ENCODE measurements at regions not wholly inside any gene's neighbourhood (a gene's known extent, or its start where the extent isn't known, plus 50 kb on each side); places are given as distances from the start of the nearest gene placed in this dataset.
"Not testable (repeated sequence)": the region's sequence is repeated elsewhere in the genome, so short reads cannot be mapped to it uniquely, and the experiment has no call there.

GRCh38 chr1:115536279-115536816 lies 105.4 kb upstream of the VANGL1 start:
- no peak for DNase-seq (ENCODE audit: low read depth in 3 of 3, low spot score in 2 of 3)

DNA sequence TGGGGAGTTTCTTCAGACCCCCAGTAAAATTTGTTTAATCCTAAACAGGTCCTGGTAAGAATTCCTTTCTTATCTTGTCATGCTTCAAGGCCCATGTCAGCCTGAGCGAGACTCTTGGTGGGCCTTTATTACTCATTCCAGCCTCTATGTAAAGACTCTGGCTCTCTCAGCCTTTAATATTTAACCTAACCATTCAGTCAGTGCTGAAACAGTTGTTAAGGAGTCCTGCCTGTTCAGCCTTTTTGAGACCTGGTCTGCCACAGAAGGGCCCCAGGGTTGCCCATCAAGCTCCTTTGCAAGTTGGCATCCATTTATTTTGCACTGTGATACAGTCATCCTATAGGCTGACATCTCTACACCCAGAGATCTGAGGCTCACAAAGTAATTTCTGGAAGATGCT lies 107.7 kb upstream of the VANGL1 start:
- no peak for DNase-seq (ENCODE audit: low read depth in 3 of 3, low spot score in 2 of 3)

GRCh38 chr1:115531631-115532264 lies 110.0 kb upstream of the VANGL1 start:
- DNase-seq (ENCODE audit: low read depth in 3 of 3, low spot score in 2 of 3) = peak in 1 of 3 donors; percentile 47

DNA sequence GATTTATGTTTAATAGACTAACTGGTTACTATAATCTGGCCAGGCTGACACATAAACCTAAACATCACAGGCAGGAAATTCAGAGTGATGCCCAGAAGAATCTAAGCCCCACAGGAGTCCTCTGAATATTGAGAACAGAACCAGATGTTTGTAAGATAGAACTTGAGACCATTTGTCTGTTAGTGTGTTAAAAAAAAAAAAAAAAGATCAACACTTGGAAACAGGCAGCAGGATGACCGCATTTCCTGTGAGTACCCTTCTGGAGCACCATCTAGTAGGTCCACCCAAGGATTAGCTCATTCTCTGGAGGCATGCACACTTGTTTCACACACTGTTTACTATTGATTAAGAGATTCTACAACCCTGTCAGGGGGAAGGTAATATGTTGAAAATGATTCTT lies 111.4 kb upstream of the VANGL1 start:
- DNase-seq (ENCODE audit: low read depth in 3 of 3, low spot score in 2 of 3) = no peak

GRCh38 chr1:115529216-115529897 lies 112.4 kb upstream of the VANGL1 start:
- no peak for DNase-seq (ENCODE audit: low read depth in 3 of 3, low spot score in 2 of 3)

GRCh38 chr1:115528336-115528735 lies 113.4 kb upstream of the VANGL1 start:
- not testable (repeated sequence) for DNase-seq (ENCODE audit: low read depth in 3 of 3, low spot score in 2 of 3)

DNA sequence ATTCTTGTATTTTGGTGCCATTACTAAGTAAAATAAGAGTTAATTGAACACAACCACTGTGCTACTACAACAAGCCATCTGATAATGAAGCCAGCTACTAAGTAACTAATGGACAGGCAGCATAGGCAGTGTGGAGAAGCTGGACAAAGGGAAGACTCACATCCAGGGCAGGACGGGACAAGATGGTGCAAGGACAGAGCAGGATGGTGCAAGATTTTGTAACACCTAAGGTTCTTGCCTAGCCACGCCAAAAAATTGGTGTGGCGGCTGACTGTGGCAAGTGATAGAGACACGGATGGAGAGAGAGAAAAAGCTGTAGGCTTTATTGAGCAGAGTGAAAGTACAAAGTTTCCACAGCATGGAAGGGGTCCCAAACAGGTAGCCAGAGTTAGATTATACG lies 114.0 kb upstream of the VANGL1 start:
- no peak for DNase-seq (ENCODE audit: low read depth in 3 of 3, low spot score in 2 of 3)

GRCh38 chr1:115526900-115527299 lies 114.9 kb upstream of the VANGL1 start:
- no peak for DNase-seq (ENCODE audit: low read depth in 3 of 3, low spot score in 2 of 3)

DNA sequence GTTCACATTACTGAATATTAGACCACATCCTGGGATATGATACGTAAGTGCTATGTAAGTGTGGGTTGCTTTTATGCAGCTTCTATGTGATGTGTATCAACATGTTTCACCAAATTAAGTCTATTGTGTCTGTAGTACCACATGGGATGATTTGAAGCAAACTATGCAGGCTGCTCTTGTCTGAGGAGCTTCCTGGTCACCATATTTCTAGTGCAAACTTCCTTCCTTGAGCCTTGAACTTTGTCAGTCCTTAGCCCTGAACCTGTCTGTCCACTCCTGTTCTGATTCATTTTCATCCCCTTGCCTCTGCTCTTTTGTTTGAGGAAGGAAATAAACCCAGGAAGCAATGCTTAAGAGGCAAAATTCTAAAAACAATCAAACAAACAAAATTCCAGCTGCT lies 117.5 kb upstream of the VANGL1 start:
- DNase-seq (ENCODE audit: low read depth in 3 of 3, low spot score in 2 of 3) = no peak

GRCh38 chr1:115522386-115522785 lies 119.4 kb upstream of the VANGL1 start:
- no peak for DNase-seq (ENCODE audit: low read depth in 3 of 3, low spot score in 2 of 3)

- no peak for DNase-seq (ENCODE audit: low read depth in 3 of 3, low spot score in 2 of 3)
Measured at GRCh38 chr1:115515270-115515669, 126.5 kb upstream of the VANGL1 start.

DNA sequence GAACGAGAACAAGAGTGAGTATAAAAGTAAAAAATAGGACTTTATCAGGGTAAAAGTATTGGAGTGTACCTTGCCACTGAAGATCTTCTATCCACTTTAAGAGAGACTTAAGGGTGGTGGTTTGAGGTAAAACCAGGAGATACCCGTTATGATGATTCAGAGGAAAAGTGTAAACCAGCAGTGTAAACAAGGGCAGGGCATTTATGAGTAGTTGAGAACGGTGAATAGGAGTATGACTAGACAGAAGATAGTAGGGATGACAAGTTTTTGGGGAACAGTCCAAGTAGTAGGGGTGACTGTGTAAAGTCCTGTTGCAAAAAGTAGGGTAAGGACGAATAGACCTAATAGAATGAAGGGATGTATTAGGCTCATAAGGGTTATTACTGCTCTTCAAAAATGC lies 131.5 kb upstream of the VANGL1 start:
- DNase-seq (ENCODE audit: low read depth in 3 of 3, low spot score in 2 of 3) = not testable (repeated sequence)

- no peak for DNase-seq (ENCODE audit: low read depth in 3 of 3, low spot score in 2 of 3)
Measured at GRCh38 chr1:115507901-115508300, 133.9 kb upstream of the VANGL1 start.

- DNase-seq (ENCODE audit: low read depth in 3 of 3, low spot score in 2 of 3) = no peak
Measured at GRCh38 chr1:115506924-115507589, 134.7 kb upstream of the VANGL1 start.

DNA sequence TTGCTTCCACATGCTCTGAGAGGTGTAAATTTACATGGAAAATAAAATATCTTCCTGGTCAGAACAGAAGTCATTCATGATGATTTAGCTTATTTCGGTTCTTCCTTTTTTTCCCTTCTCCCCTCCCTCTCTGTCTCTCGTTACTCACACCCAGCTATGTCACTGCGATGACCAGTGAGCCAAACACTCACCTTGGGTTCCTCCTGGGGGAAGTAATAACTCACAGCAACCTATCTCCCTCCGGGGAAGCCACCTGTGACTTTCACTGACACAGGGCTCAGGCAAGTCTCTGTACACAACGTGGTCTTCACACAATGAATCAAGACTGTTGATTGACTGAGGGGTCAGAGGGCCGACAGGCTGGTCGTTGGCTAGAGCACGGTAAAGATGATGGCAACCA lies 135.3 kb upstream of the VANGL1 start:
- no peak for DNase-seq (ENCODE audit: low read depth in 3 of 3, low spot score in 2 of 3)

DNA sequence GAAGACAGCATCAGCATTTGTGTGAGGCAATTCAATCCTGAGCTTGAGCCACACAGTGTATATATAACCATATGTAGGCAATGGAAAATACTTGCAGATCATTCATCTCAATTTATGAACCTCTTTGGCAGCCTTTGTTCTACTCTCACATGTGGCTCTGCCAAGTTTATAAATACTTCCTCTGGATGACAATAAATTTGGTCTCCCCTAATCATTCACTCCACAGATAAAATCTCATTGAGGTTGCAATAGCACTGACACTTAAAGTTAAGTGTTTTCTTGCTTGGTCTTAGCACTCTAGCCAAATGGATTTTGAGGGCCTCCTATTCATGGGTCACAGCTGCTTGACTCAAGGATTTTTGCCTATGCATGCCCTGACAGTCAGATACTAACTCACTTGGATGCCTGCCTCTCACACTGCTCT lies 136.6 kb upstream of the VANGL1 start:
- no peak for DNase-seq (ENCODE audit: low read depth in 3 of 3, low spot score in 2 of 3)

- DNase-seq (ENCODE audit: low read depth in 3 of 3, low spot score in 2 of 3) = not testable (repeated sequence)
Measured at GRCh38 chr1:115502183-115502582, 139.6 kb upstream of the VANGL1 start.

GRCh38 chr1:115501476-115501875 lies 140.3 kb upstream of the VANGL1 start:
- no peak for DNase-seq (ENCODE audit: low read depth in 3 of 3, low spot score in 2 of 3)

DNA sequence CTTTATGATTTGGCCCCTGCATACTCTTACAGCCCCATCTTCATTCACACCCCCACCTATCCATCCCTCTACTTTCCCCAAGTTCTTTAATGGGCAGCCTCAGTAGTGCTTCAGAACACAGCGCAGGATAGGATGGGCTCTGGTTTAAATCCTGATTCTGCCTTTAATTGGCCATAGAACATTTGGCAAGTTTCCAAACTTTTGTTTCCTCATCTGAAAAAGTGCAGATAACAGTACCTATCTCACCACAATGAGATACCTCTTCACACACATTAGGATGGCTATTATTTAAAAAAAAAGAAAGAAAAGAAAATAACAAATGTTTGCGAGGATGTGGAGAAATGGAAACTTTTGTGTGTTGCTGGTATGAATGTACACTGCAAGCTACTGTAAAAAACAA lies 142.5 kb upstream of the VANGL1 start:
- no peak for DNase-seq (ENCODE audit: low read depth in 3 of 3, low spot score in 2 of 3)

- no peak for DNase-seq (ENCODE audit: low read depth in 3 of 3, low spot score in 2 of 3)
Measured at GRCh38 chr1:115496904-115497527, 144.8 kb upstream of the VANGL1 start.

DNA sequence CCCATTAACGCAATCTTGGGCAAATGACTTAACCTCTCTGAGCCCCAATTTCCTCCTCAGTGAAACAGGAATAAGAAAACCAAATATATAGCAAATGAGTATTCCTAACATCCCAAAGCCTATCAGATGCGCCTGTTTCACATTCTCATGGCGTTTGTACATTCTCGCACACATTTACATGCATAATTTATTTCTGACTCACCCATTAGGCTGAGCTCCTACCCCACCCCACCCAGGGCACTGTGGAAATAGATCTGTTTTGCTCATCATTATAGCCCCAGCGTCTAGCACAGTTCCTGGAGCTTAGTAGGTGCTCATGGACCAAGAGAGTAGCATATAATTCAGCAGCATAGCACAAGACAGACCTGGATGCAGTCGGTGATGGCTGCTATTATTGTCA lies 146.1 kb upstream of the VANGL1 start:
- no peak for DNase-seq (ENCODE audit: low read depth in 3 of 3, low spot score in 2 of 3)

Measured in right renal cortex interstitium (tissue), 3 donors.